M059J (cell line): ENCODE measurements at regions not wholly inside any gene's neighbourhood (a gene's known extent, or its start where the extent isn't known, plus 50 kb on each side); places are given as distances from the start of the nearest gene placed in this dataset.

Experiments
- DNase-seq: peaks from one replicate; pipeline ENCODE4 v3.0.0-alpha.2; 2012; ENCODE audit warnings: low read depth

- no peak for DNase-seq
These were observed 361.2 kb downstream of the SEC14L1 start for GRCh38 chr17:77501751-77502625.

GRCh38 chr17:77502626-77503292 is 362.0 kb downstream of the SEC14L1 start:
- no peak for DNase-seq

GRCh38 chr17:77503293-77503655 is 362.5 kb downstream of the SEC14L1 start:
- DNase-seq, result no peak

- DNase-seq, result no peak
These were observed 363.3 kb downstream of the SEC14L1 start for GRCh38 chr17:77503916-77504651.

GRCh38 chr17:77504652-77505155 is 363.9 kb downstream of the SEC14L1 start:
- DNase-seq, result no peak

GRCh38 chr17:77505181-77505639 is 364.4 kb downstream of the SEC14L1 start:
- DNase-seq, result no peak

- no peak for DNase-seq
These were observed 365.7 kb downstream of the SEC14L1 start for GRCh38 chr17:77506371-77506991.

GRCh38 chr17:77507111-77507885 is 366.5 kb downstream of the SEC14L1 start:
- DNase-seq, result no peak

GRCh38 chr17:77508047-77508715 is 367.4 kb downstream of the SEC14L1 start:
- no peak for DNase-seq

- DNase-seq, result no peak
These were observed 368.3 kb downstream of the SEC14L1 start for GRCh38 chr17:77509089-77509488.

- no peak for DNase-seq
These were observed 368.8 kb downstream of the SEC14L1 start for GRCh38 chr17:77509599-77509998.

- no peak for DNase-seq
These were observed 369.5 kb downstream of the SEC14L1 start for GRCh38 chr17:77510133-77510796.

- DNase-seq, result no peak
These were observed 370.8 kb downstream of the SEC14L1 start for GRCh38 chr17:77511514-77512061.

GRCh38 chr17:77512062-77512946 is 371.5 kb downstream of the SEC14L1 start:
- DNase-seq, result no peak

GRCh38 chr17:77513045-77513444 is 372.3 kb downstream of the SEC14L1 start:
- DNase-seq, result no peak

GRCh38 chr17:77515227-77515626 is 374.5 kb downstream of the SEC14L1 start:
- no peak for DNase-seq

- DNase-seq, result peak; percentile 77
These were observed 376.1 kb downstream of the SEC14L1 start for GRCh38 chr17:77516902-77517301.

GRCh38 chr17:77521076-77521475 is 380.3 kb downstream of the SEC14L1 start:
- DNase-seq, result no peak
